IMR-90 (cell line): ENCODE measurements at regions not wholly inside any gene's neighbourhood (a gene's known extent, or its start where the extent isn't known, plus 50 kb on each side); places are given as distances from the start of the nearest gene placed in this dataset.

ENCODE experiments used
- ATAC-seq: fragments of 200-7000 bp; cut with Tn5 transposase; 2 replicates; pipeline ENCODE4 v1.9.1; 2020; ENCODE audit warnings: low read depth, mild to moderate bottlenecking, moderate library complexity
- BruUV-seq: library from RNA; stranded (reverse); fragments of 400-500 nt; replicated peaks from 2 replicates; lab custom pipeline; 2021; lab: Mats Ljungman, UMichigan
- CTCF ChIA-PET: fragments of 300-600 bp; formaldehyde crosslinking; extraction: SDS; loops from one replicate; lab custom pipeline; 2021; ENCODE audit warnings: antibody characterized with exemption; lab: Yijun Ruan, JAX
- POLR2A ChIA-PET: fragments of 300-600 bp; sonication (Branson Sonifier 250); formaldehyde crosslinking; loops from one replicate; lab custom pipeline; 2022; ENCODE audit warnings: antibody characterized with exemption; ENCODE audit not compliant: unreplicated experiment; lab: Charles Lee
- DNase-seq: peaks from one replicate; pipeline ENCODE4 v3.0.0; 2013
- H2AFZ ChIP-seq: replicated peaks from 2 replicates; pipeline ENCODE3; 2013; ENCODE audit warnings: low read length, mild to moderate bottlenecking; ENCODE audit not compliant: poor library complexity
- H2AK5ac ChIP-seq: 2 replicates; pipeline ENCODE4 v1.6.1; 2013; ENCODE audit warnings: low read depth, low read length, inconsistent platforms
- H2AK9ac ChIP-seq: replicated peaks from 2 replicates; pipeline ENCODE3; 2013; ENCODE audit warnings: mild to moderate bottlenecking, low read depth, low read length, moderate library complexity; ENCODE audit not compliant: poor library complexity
- H2BK120ac ChIP-seq: 2 replicates; pipeline ENCODE4 v1.6.1; 2013; ENCODE audit warnings: low read depth, low read length, inconsistent platforms
- H2BK15ac ChIP-seq: 3 replicates; pipeline ENCODE4 v1.6.1; 2013; ENCODE audit warnings: low read depth, low read length, inconsistent platforms
- H2BK20ac ChIP-seq: 2 replicates; pipeline ENCODE4 v1.6.1; 2013; ENCODE audit warnings: low read depth, mild to moderate bottlenecking, inconsistent platforms, low read length, moderate library complexity
- H2BK5ac ChIP-seq: 2 replicates; pipeline ENCODE4 v1.6.1; 2013; ENCODE audit warnings: mild to moderate bottlenecking, low read depth, low read length, inconsistent platforms; ENCODE audit not compliant: poor library complexity, severe bottlenecking
- H3K14ac ChIP-seq: replicated peaks from 2 replicates; pipeline ENCODE4 v1.6.1; 2013; ENCODE audit warnings: low read depth, low read length, inconsistent platforms
- H3K18ac ChIP-seq: 2 replicates; pipeline ENCODE4 v1.6.1; 2013; ENCODE audit warnings: low read depth, low read length, control low read depth
- H3K23ac ChIP-seq: 2 replicates; pipeline ENCODE4 v1.6.1; 2013; ENCODE audit warnings: low read depth, low read length, inconsistent platforms
- H3K27ac ChIP-seq: 2 replicates; pipeline ENCODE4 v1.5.1; 2013; ENCODE audit warnings: mild to moderate bottlenecking, control low read depth, low read length; ENCODE audit not compliant: insufficient read depth
- H3K27me3 ChIP-seq: 2 replicates; pipeline ENCODE4 v1.6.1; 2013; ENCODE audit warnings: low read length; ENCODE audit not compliant: control insufficient read depth, insufficient read depth
- H3K36me3 ChIP-seq: 2 replicates; pipeline ENCODE4 v1.6.1; 2013; ENCODE audit warnings: low read length, mixed read lengths; ENCODE audit not compliant: control insufficient read depth, insufficient read depth
- H3K4ac ChIP-seq: 2 replicates; pipeline ENCODE4 v1.6.1; 2013; ENCODE audit warnings: low read depth, low read length, inconsistent platforms
- H3K4me1 ChIP-seq: 2 replicates; pipeline ENCODE4 v1.6.1; 2013; ENCODE audit warnings: low read length, mixed read lengths; ENCODE audit not compliant: control insufficient read depth, insufficient read depth
- H3K4me2 ChIP-seq: 2 replicates; pipeline ENCODE4 v1.6.1; 2013; ENCODE audit warnings: low read depth, mild to moderate bottlenecking, control low read depth, low read length, moderate library complexity
- H3K4me3 ChIP-seq: 2 replicates; pipeline ENCODE4 v1.5.1; 2013; ENCODE audit warnings: low read depth, mild to moderate bottlenecking, control low read depth, low read length, moderate library complexity; ENCODE audit not compliant: insufficient read depth
- H3K56ac ChIP-seq: 2 replicates; pipeline ENCODE4 v1.6.1; 2013; ENCODE audit warnings: low read length, inconsistent platforms; ENCODE audit not compliant: insufficient read depth; ENCODE audit errors: extremely low read depth
- H3K79me1 ChIP-seq, 2 experiments: 2 replicates each; pipeline ENCODE4 v1.6.1; 2013; ENCODE audit warnings: low read length in 2 of 2, inconsistent platforms in 1 of 2, low read depth in 1 of 2
- H3K9ac ChIP-seq: 2 replicates; pipeline ENCODE4 v1.6.1; 2013; ENCODE audit warnings: low read depth, low read length, control low read depth
- H3K9me1 ChIP-seq: 2 replicates; pipeline ENCODE4 v1.6.1; 2013; ENCODE audit warnings: low read length, inconsistent platforms; ENCODE audit not compliant: insufficient read depth
- H3K9me3 ChIP-seq: 2 replicates; pipeline ENCODE4 v1.6.1; 2013; ENCODE audit warnings: low read length; ENCODE audit not compliant: control insufficient read depth, insufficient read depth
- H4K20me1 ChIP-seq: 2 replicates; pipeline ENCODE4 v1.6.1; 2013; ENCODE audit warnings: low read length, inconsistent platforms; ENCODE audit not compliant: insufficient read depth
- H4K5ac ChIP-seq: 2 replicates; pipeline ENCODE4 v1.6.1; 2013; ENCODE audit warnings: mild to moderate bottlenecking, low read depth, low read length, control low read depth
- H4K8ac ChIP-seq, 2 experiments: 2 replicates each; pipeline ENCODE4 v1.6.1; 2013; ENCODE audit warnings: low read depth in 2 of 2, low read length in 2 of 2, control low read depth in 1 of 2, inconsistent platforms in 1 of 2
- H4K91ac ChIP-seq: 2 replicates; pipeline ENCODE4 v1.6.1; 2013; ENCODE audit warnings: low read depth, low read length, inconsistent platforms; ENCODE audit not compliant: insufficient read depth
- BHLHE40 ChIP-seq: fragments of 150-350 bp; IDR thresholded peaks from 2 replicates; pipeline ENCODE4 v1.6.1; 2016; ENCODE audit warnings: mild to moderate bottlenecking, low read depth, low read length
- WGBS, 2 experiments: methylation state at CpG; one replicate each; pipeline versions ENCODE4 v1.1.5 to v1.1.7; 2013; ENCODE audit warnings: missing lambda C conversion rate in 2 of 2; ENCODE audit not compliant: insufficient read length in 1 of 2; ENCODE audit errors: extremely low coverage in 2 of 2; 5-methylcytosine and 5-hydroxymethylcytosine counted together
- dilution Hi-C: fragments of 300-500 bp; cut with HindIII; formaldehyde crosslinking; loops from one replicate; pipeline ENCODE4 v1.14.3; 2018; ENCODE audit warnings: low sequenced_read_pairs; ENCODE audit not compliant: unreplicated experiment
- in situ Hi-C: fragments of 300-500 bp; cut with MboI; formaldehyde crosslinking; loops from 3 replicates; pipeline ENCODE4 v1.14.3; 2019; ENCODE audit warnings: low sequenced_read_pairs, inconsistent platforms, mixed read lengths
- intact Hi-C: fragments of 100-400 bp; cut with micrococcal nuclease; formaldehyde crosslinking; loops from 2 replicates; pipeline ENCODE4 v1.10.0; 2022

DNA sequence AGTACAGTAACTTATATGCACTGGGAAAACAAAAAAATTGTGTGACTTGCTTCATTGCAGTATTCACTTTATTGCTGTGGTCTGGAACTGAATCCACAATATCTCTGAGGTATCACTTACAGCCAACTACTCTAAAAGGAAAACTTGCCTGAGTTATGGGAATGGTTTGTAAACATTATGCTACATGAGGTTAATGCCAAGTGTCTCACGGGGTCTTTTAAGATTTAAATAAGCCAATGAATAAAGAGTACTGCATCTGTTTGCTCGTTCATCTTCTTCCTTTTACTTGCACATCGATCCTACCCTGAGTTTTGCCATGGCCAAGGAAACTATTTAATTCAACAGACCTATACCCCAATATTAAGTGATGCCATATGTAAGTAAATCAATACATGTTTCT is 72.0 kb upstream of the API5 start:
- DNase-seq, result no peak
- H3K56ac ChIP-seq, result no peak overlapping the region
- no peak overlapping the region for H3K27ac ChIP-seq
- no peaks in the 10 kb centered on the region for H3K36me3 ChIP-seq
- H2BK20ac ChIP-seq, result no peak overlapping the region
- H3K23ac ChIP-seq, result no peak overlapping the region
- intact Hi-C loops, result no loop called here
- no peak overlapping the region for H3K4ac ChIP-seq
- H3K79me1 ChIP-seq, result no peaks in the 10 kb centered on the region
- no peak overlapping the region for H4K5ac ChIP-seq
- H2BK120ac ChIP-seq, result no peak overlapping the region
- H3K9me3 ChIP-seq, result no peaks in the 10 kb centered on the region
- no peaks in the 10 kb centered on the region for H3K27me3 ChIP-seq
- H3K9ac ChIP-seq, result no peak overlapping the region
- H3K4me1 ChIP-seq, result no peaks in the 10 kb centered on the region
- no peak overlapping the region for H3K4me3 ChIP-seq
- dilution Hi-C loops, result no loop called here
- H2BK5ac ChIP-seq, result no peak overlapping the region
- H2AFZ ChIP-seq, result no peak overlapping the region
- H4K91ac ChIP-seq, result no peak overlapping the region
- H2AK9ac ChIP-seq, result no peak overlapping the region
- ChIA-PET CTCF (no interaction called here), POLR2A (no interaction called here)
- BruUV-seq, result no TSS peak
- H3K14ac ChIP-seq, result no peak overlapping the region
- no peak for ATAC-seq
- no peaks in the 10 kb centered on the region for H4K20me1 ChIP-seq
- in situ Hi-C loops, result no loop called here
- no peak overlapping the region for H4K8ac ChIP-seq
- no peak overlapping the region for H3K4me2 ChIP-seq
- TF ChIP-seq BHLHE40, result no peak
- H3K9me1 ChIP-seq, result no peaks in the 10 kb centered on the region
- H3K18ac ChIP-seq, result no peak overlapping the region
- WGBS, 2 experiments, result no CpG with 5 or more reads among the region's 3 CpGs
- no peak overlapping the region for H2BK15ac ChIP-seq
- H2AK5ac ChIP-seq, result no peak overlapping the region
